NCI-H2081 (cell line): ENCODE measurements at regions not wholly inside any gene's neighbourhood (a gene's known extent, or its start where the extent isn't known, plus 50 kb on each side); places are given as distances from the start of the nearest gene placed in this dataset.

Experiments
- DNase-seq, 2 experiments: peaks; one replicate each; lab custom pipeline; 2025; lab: John Stamatoyannopoulos, UW

DNA sequence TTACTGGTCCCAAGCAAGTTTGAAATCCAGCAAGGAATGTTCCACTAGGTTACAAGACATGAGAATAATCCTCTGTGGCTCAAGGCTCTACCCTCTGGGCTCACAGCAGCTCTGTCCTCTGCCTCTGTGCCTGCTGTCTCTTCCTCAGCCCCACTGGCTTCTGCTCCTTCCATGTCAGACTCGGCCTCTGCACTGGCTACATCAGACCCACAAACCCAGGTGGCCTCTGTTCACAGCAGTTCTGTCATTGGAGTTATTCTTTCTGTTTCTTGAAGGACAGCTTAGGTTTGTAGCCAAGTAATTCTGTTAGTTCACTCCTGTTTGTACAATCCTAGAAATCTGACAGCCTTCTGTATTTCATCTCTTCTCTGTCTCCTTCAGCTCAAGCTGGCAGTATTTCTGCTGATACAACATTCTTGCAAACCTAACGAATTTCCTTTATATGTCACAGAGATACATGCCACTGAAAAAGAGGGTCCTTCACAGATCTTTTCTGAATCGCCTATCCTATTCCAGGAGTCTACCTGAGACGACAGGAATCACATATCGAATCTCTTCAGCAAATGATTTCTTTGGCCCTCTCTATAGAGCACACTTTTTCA, 227.8 kb upstream of the PLSCR5 start:
- DNase-seq: no peak

DNA sequence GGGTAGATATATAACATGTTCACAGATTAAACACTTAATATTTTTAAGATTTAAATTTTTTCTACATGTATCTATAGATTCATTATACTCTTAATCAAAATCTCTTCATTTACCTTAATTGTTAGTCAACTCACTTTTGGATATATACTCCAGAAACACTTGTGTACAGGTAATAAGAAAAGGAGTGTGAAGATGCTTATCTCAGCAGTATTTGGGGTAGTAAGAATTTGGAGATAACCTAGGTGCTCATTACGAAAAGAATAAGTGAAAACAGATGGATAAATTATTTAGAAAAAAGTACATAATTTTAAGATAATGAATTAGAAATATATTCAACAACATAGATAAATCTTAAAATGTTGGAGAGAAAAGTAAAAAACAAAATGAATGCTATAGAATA, 226.5 kb upstream of the PLSCR5 start:
- no peak for DNase-seq

- DNase-seq: no peak
These were observed 225.1 kb upstream of the PLSCR5 start for GRCh38 chr3:146830231-146830630.

DNA sequence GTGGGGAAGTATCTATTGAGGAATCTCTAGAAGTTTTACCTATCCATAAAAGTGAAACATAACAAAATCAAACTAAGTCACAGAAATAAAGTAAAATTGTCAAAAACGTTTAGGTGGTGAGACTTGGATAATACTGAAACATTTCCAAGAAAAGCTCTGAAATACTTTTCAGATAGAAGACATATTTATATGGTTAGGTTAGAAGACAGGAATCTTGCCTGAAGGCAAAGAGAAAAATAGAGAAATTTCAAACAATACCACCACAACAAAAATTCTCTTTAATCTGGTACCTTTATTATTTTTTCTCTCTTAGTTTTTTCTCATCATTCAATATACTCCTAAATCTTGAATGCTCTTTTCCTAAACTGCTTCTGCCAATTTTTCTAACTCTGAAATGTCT, 222.7 kb upstream of the PLSCR5 start:
- no peak for DNase-seq

DNA sequence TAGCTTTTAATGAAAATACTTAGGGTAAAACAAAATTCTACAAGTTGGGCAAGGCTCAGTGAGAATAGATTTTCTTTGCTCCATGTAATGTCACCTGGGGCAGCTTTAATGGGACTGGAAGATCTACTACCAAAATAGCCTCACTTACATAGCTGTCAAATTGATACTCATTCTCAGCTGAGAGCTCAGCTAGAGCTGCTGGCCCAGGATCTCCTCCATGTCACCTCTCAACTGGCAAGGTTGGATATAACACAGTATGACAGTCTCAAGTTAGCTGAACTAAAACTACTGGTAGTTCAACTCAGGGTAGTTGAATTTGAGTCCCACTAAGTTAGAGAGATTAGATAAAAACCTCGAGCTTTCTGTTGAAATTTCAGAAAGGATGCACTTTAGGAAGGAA, 218.5 kb upstream of the PLSCR5 start:
- DNase-seq: no peak

DNA sequence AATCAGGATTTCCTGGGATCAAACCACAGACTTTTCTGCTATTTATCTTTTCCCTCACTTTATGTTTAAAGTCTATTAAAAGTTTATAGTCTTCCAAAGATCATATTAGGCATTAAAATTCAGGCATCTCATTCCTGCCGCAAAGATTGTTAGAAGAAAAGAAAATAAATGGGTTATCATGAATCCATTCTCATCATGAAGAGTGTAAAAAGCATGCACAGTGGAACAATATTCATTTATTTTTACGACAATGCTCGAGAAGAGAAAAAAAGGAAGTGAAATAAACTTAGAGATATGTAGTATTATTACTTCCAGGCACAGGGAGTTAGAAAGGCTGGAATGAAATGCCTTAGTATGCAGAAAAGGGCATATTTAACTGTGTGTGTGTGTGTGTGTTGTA, 213.7 kb upstream of the PLSCR5 start:
- DNase-seq: no peak

- no peak for DNase-seq
These were observed 213.2 kb upstream of the PLSCR5 start for GRCh38 chr3:146818301-146818700.

DNA sequence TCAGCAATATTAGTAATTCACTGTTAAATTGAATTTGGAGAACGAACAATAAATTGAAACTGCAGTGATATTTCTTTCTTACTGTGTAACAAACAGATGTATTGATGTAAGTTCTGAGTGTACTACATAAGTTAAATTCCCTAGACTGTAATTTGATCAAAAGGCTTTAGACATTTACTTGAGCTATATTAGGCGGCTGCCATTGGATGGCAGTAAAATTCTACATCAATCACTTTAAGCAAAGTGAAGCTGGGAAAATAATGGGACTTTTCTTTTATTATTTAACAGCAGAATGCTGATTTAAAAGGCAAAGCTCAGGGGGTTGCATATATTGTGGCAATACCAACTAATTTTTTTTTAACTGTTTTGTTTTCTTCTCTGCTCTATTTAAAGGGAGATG, 212.6 kb upstream of the PLSCR5 start:
- DNase-seq: peak; percentile 14 to 57

DNA sequence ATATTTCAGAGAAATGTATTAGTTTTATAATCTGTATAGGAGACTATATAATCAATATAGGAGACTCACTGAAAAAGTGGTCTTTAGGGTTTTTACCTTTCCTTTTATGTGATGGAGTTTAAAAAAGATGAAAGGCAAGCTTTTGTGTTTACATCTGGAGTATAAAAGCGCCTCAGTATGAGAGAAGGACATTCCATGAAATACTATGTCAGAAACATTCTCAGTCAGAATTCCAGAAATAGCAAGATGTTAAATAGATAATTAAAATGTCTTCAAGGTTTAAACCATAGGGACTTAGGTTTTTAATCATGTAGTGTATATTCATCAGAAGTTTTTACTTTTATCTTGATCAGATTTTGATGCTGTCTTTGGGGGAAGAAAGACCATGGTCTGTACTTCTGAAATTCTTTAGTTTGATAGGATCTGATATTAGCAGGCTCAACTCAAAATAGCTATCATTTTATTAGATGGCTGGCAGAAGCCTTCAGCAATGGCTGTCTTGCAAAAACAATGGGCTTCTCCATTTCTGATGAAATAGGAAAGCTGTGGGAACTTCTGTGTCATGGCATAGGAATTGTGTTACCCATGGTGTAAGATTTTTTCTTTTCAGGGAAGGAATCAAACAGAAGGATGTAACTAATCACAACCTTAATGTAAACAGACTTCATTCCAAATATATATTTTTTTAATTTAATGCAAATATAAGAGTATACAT, 209.6 kb upstream of the PLSCR5 start:
- no peak for DNase-seq

GRCh38 chr3:146813496-146813895, 208.3 kb upstream of the PLSCR5 start:
- DNase-seq: no peak

DNA sequence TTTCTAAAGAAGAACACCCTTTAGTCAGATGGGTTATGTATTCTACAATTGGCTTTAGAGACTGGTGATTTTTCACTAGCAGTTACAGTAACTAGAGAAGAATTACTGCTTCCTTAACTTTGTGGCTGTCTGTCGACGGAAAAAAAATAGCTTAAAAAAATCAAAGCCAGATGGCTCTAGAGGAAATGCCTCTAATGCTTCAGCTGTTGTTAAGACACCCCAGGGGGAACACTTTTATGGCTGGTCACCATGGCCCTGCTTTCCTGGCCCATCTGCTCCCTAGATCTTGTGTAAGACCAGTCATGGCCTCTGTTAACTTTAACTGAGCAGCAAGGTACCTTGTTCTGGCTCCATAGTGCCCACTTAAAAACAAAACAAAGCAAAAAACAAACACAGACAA, 198.6 kb upstream of the PLSCR5 start:
- no peak for DNase-seq

- no peak for DNase-seq
These were observed 196.3 kb upstream of the PLSCR5 start for GRCh38 chr3:146801492-146801891.

GRCh38 chr3:146800484-146800883, 195.3 kb upstream of the PLSCR5 start:
- no peak for DNase-seq

DNA sequence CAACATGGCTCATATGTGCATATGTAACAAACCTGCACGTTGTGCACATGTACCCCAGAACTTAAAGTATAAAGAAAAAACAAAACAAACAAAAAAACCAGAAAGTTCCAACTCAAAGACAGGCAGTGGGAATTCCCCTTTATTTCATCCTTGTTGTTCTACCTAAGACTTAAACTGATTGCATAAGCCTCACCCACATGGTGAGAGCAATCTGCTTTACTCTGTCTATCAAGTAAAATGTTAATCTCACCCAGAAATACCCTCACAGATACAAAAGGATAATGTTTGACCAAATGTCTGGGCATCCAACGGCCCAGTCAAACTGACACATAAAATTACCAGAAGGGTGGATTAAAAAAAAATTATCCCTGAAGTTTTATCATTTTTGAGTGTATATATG, 190.9 kb upstream of the PLSCR5 start:
- DNase-seq: no peak

DNA sequence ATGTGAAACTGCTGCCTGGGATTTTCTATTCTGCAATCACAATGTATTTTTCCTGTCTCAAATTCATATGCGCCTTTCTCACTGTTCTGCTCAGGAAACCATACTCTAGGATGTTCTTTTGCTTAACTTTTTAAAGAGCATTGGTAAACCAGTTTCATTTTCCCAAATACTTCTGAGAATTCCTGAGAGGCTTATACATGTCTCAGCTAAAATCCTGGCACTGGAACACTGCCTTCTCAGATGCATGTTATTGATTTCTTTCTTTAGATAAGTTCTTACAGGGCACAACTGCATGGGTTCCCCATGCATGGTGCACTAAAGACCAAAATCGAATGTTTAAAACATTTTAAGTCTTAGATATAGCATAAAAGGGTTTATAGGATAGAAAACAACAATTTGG, 178.3 kb upstream of the PLSCR5 start:
- no peak for DNase-seq

DNA sequence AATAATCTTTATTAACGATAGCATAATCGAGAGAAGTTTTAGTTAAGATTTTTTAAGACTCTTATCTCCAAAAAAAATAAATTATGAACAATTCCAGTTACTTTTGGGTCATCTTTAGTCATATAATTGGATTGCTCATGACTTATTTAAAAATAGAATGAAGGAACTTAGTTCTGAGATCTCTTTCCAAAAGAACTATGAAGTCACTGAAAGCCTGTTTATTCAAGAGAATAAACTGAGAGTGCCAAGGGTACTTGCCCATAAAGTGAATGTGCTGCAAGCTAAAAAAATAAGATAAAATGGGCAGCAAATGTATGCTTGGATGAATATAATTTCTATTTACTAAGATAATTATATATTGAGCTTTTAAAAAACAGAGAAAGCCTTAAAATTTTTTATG, 176.5 kb upstream of the PLSCR5 start:
- DNase-seq: no peak

- DNase-seq: no peak
These were observed 175.9 kb upstream of the PLSCR5 start for GRCh38 chr3:146781059-146781458.

- DNase-seq: no peak
These were observed 175.1 kb upstream of the PLSCR5 start for GRCh38 chr3:146780251-146780650.

GRCh38 chr3:146777941-146778340, 172.8 kb upstream of the PLSCR5 start:
- DNase-seq: no peak

- DNase-seq: no peak
These were observed 167.1 kb upstream of the PLSCR5 start for GRCh38 chr3:146772211-146772743.

DNA sequence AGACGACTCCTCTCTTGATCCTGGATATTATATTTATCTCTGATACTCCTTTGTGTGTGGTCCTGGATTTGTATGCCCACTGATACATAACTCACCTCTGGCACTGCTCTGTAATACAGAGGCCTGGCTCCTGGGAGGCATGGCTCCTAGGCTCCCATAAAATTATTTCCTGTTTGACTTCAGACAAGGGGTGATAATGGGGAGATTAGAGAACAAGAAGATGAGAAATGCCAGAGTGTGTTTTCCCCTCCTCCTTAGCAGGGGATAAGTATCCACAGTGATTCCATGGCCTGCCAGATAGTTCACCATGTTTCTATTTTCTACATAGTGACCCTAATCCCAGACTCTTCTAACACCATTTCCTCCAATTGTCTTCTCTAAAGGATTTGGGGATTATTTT, 165.7 kb upstream of the PLSCR5 start:
- no peak for DNase-seq

DNA sequence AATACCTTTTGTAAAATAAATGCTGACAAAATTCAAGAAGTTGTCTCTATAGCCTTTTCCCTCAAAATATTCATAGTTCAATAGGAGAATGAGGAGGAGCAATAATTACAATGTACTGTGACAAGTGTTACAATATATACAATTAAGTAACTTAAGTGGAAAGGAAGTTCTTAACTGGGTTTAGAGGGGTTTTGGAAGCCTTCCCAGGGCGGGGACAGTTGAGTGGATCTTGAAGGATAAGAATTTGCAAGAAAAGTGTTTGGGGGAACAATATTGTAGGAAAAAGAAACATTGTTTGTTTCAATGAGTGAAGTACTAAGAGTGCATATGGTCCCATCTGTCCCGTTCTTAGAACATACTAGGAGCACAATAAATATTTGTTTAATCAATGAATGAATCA, 165.2 kb upstream of the PLSCR5 start:
- DNase-seq: no peak

DNA sequence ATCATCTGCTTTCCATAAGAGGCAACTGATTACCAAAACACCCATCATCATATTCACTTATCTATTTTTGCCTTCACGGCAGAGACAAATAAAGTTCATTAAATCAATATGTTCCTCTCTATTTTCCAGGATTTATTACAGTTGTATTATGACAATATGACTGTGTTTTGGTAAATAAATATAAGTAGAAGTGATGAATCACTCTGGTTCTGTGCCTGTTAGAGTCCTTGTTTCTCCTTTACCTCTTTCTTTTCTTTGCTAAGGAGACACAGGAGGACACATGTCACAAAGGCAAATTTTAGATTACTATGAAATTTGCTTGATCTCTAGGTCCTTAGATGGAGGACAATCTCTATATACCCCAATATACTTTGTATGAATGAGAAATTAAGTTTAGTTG, 152.6 kb upstream of the PLSCR5 start:
- DNase-seq: no peak

DNA sequence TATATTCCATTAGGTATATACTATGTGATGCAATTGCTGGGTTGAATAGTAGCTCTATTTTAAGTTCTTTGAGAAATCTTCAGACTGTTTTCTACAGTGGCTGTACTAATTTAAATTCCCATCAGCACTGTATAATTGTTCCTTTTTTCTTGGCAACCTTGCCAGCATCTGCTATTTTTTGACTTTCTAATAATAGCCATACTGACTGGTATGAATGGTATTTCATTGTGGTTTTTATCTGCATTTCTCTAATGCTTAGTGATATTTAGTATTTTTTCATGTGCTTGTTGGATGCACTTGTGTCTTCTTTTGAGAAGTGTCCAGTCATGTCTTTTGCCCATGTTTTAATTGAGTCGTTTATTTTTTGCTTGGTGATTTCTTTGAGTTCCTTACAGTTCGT, 145.1 kb upstream of the PLSCR5 start:
- DNase-seq: no peak
